NCI-H446 (cell line): ENCODE measurements at regions not wholly inside any gene's neighbourhood (a gene's known extent, or its start where the extent isn't known, plus 50 kb on each side); places are given as distances from the start of the nearest gene placed in this dataset.

Experiments used
- DNase-seq, 2 experiments: peaks; one replicate each; lab custom pipeline; 2025; lab: John Stamatoyannopoulos, UW

DNA sequence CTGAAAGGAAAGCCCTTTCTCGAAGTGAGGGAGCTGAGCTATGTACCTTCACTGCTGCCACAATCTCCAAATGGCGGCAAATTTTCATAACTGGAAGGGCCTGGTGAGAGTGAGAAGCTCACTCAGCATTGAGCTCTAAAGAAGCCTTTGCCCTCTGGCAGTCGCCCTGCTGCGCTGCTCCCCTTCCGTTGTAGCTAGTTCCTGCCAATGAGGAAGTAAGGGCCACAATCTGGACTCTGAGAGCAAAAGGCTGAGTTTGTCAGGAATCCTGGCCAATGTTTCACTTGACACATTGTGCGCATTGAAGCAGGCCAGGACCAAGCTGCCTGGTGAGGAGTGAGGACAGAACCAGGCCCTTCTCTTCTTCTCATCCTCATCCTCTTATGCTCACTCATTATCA is 579.5 kb downstream of the PDCD6IP start:
- DNase-seq, result no peak

DNA sequence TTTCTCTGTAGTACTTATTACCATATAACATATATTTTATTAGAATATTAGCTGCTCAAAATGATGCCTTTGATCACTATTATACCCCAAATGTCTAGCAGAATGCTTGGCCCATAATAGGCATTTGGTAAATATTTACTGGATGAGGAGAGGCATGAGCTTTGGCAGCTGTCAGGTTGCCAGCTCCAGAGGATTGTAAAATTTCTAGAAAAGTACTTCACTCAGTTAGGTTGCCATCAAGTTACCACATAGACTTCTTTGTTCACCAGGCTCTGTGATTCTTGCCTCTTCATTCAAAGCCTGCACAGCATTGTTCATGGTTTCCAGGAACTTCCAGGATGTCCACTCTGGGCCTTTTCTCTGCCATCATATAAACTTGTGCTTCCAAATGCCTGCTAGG is 582.8 kb downstream of the PDCD6IP start:
- no peak for DNase-seq

DNA sequence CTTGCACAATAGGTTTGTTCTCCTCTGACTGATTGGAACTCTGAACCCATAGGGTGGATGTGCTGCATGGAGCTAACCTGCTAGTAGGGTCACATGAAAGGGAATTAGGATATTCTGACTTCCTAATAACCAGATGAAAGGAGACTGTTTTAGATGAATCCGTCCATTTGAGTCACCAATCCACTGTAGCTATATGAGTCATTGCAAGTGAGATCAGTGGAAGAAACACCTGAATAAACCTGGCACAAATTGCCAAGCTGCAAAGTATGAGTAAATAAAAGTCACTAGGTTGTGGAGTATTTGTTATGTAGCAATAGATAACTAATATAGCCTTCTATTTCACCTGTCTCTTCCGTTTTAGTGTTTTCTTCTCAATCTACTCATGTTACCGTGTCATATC is 584.4 kb downstream of the PDCD6IP start:
- no peak for DNase-seq

DNA sequence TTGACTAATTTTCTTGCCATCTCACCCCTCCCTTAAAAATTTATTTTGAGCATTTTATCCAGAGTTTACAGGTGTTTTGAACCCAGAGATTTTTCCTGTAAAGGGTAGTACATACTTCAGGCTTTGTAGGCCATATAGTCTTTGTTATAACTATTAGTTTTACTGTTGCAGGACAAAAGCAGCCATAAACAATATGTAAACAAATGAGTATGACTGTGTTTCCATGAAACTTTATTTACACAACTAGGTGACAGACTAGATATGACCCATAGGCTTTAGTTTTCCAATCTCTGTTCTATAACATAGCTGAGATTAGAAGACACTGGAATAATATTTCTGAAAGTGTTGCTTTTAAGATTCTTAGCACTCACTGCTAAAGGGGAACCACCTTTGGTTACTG is 587.9 kb downstream of the PDCD6IP start:
- no peak for DNase-seq

DNA sequence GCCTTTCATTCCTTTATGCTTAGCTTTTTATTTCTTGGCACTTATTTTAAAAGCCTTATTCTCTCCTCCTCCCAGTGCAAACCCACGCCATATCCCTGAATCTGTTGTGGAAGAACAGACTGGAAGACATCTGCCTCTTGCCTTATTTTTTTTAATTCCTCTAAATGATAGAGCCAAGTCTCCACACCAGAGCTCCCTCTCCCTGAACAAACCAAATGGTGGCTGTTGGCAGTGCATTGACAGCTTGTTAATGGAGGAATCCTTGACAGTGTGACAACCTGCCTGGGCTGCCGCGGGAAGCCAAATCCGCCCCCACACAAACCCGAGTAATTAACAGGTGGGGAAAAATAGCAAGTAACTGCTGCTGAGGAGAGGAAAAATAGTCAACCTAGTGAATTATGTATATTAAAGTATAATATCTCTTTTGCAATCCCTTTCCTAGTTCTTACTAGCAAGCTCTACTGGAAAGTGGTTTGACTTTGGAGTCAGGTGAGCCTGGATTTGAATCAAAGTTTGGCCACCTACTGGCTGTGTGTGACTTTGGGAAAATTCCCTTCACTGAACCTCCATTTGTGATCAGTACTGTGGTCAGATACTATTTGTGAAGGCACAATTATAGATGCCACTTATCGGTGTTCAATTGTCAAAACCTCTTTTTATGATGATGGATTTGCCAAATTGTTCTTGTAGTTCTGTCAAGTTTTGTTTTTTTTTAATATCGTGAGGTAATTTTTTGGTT is 589.6 kb downstream of the PDCD6IP start:
- DNase-seq, result peak in 1 of 2 experiments; percentile 76

DNA sequence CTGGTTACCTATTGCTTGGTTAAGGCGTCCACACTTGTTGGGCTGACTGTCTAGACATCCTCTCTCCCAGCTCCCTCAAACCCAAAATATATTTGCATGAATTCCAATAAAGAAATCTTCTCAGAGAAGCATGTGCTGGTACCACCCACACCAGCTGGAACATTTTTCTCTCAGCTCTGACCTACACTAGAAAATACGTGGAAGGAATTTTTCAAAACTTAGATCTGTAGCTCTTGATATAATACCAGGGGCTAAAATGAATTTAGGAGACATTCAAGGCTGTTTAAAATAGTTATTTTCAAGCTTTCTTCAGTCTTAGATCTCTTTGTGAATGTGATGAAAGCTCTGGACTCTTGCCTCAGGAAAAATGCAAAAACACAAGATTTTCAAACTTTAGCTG is 590.4 kb downstream of the PDCD6IP start:
- no peak for DNase-seq

DNA sequence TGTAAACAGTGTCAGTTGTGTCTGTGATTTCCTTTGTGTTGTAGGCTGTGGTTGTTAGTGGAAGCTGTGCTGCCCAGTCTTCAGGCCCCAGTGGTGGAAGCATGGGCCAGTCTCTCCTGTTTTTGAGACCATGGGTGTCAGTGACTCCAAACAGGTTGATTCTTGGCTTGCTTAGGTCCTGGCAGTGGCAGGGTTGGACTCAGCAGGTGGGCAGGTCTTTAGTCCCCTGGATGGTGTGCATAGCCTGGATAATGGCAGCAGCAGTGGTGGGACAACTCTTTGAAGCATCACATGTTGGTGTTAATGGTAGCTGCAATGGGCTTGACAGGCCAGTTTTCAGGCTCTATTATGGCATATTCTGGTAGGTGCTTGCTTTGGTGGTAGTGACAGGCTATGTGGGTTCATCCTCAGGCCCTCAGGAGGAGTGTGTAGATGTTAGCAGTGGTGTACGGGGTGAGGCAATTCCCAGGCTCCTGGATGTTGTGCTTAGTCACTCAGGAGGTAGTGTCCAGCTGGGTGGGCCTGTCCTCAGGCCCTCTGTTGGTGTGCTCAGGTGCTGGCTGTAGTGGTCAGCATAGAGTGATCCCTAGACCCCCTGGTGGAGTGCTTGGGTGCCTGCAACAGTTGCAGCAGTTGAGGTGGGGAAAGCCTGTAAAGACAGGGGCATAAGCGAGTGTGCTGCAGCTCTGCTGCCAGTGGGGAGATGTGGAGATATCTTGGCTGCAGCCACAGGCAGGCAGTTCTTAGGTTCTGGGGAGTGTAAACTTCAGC is 596.7 kb downstream of the PDCD6IP start:
- DNase-seq, result no peak

DNA sequence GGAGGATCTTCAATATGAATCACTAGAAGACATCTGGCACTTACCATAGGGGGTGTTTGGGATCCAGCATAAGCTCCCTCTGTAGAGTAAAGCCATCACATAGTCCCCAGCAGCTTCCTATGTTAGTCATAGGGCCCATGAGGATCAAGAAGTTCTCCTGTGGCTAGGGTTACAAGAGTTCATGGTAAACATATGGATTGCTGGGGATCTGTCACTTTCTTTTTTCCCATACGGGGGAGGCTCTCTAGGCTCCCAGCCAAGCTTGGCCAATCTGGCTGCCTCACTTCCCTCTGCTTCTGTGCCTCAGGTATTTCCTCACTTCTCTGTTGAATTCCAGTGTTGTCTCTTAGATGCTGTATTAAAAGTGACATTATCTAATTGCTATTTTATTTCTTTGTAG is 597.9 kb downstream of the PDCD6IP start:
- DNase-seq, result peak in 1 of 2 experiments; percentile 58

DNA sequence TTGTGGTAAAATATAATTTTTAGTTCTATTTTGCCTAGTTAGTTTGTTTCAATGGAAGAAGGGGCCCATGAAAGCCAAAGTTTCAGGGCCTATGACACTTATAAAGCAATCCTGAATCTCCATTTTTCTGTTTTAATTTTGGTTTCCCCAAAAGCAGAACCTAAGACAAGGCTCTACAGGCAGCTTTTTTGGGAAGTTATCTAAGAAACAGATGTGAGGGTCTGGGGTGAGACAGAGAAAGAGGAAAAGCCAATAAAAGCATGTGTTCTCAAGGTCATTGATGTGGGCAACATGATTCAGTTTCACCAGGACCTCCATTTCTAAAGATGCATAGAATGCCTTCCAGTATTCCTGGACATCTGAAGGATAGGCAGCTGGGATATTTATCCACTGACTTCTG is 598.5 kb downstream of the PDCD6IP start:
- no peak for DNase-seq

DNA sequence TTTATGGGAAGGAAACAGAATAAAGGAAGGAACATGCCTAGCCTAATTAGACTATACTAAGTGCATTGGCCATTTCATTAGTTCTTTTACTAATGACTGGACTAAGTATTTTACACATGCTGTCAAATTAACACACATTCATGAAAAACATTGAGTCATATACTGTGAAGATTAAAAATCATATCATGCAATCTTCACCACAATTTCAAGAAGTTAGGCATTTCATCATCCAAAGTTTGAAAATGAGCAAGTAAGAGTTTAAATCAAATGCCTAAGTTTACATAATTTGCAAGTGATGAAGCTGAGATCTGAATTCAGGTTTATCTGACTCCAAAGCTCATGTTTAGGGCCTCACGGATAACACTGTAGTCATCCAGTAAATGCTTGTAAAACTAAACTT is 601.0 kb downstream of the PDCD6IP start:
- DNase-seq, result no peak

DNA sequence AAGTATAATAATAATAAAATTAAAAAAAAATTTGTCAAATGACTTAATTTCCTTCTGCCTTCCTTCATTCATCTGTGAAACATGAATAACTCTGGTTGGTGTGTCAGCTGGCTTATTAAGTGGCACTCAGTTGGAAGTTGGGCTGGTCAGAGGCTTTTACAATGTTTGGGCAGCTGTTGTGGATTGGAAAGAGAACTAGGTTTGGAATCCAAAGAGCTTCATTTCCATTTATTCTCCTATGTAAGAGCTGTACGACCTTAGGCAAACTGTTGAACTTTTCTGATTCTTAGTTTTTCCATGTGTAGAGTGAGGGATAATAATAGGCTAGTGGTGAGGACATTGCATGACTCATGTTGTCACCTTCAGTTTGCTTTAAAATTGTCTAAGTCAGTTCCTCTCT is 606.7 kb downstream of the PDCD6IP start:
- DNase-seq, result no peak

DNA sequence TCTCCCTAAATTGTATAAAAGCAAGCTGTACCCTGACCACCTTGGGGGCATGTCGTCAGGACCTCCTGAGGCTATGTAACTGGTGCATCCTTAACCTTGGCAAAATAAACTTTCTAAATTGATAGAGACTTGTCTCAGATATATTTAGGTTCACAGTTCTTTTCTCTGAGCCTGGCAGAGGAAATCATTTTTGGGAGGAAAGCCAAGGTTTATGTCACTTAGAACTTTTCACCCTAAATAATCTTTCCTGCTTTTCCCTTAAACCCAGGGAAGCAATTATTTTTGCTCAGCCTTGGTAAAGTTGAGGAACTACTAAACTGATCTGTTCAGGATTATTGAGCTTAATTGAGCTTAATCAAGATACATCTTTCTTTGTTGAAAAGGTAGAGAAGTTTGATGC is 608.9 kb downstream of the PDCD6IP start:
- DNase-seq, result no peak

DNA sequence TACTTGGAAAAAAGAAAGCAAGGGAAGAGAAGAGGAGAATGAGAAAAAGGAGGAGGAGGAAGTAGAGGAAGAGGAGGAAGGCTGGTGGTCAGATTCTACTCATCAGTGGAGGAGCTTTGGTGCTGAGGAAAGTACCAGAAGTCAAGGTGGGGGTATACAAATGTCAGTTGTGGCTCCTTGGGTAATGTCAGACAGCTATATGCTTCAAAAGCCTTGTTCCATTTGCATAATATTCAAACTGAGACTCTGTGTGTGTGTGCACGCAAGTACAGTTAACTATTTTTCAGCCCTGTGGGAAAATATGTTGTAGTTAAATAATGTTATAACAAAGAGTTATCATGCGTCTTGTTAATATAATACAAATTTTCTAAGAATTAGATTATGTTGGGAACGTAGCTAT is 609.7 kb downstream of the PDCD6IP start:
- no peak for DNase-seq

DNA sequence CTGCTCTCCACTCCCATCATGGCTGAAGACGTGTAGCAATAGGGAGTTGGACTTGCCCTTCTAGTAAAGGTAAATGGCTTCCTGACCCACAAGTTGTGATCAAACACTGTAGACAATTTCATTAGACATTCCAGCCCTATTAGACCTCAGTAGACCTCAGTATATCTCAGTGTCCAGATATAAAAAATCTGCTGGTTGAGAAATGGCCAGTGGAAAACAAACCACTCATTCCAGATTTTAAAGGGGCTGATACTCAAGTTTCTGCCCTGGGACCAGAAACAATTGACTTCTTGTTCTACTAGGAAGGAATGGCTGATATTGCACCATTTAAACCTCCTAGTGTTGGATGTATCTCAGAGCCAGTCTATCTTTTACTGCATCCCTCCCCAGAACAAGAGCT is 613.2 kb downstream of the PDCD6IP start:
- DNase-seq, result no peak

DNA sequence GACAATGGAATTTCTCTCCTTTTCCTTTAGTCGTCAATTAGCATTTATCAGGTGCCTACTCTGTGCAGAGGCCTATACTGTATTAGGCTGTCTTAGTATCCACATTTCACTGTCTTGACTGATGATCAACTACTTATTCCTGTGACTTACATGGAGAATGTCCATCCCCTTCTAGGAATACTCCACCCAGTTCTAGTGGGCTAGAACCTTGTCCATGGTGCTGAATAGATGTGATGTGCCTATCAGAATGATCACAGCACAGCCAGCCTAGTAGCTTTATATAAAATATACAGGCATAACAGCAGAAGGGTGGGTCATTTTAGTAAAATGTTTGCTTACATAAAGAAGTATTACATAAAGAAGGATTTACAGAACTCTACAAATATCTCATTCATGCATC is 621.4 kb downstream of the PDCD6IP start:
- DNase-seq, result no peak

DNA sequence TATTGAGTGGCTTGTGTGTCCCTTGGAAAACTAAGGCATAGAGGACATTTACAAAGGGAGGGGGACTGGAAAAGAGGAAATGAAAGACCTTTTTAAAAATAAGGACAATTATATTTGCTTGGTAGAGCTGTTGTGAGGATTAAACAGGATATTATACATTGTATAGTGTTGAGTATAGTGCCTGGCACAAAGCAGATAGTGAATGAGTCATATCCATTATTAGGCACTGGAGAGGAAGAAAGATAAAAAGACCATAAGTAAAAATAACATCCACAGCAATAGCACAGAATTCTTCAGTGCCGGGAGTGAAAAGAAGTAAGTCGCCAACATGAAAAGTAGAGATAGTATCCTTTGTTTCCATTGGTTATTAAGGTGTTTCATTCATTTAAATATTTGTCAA is 623.3 kb downstream of the PDCD6IP start:
- no peak for DNase-seq

DNA sequence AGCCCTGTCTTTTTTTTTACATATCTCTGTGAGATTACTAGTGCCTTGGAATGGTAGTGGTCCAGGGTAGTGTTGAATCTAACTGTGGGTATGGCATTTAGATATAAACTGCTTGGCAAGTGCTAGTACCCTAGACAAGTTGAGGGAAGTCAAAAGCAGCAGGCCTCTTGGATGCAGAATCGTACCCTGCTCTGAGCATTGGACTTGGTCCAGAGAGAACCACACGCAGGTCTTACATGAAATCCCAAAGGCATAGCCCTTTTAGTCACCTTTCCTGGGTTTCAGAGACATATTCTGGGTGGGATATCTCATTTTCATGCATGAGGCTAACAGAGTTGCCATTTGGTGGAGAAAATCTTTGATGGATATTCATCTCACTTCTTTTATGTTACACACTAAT is 641.4 kb downstream of the PDCD6IP start:
- no peak for DNase-seq

DNA sequence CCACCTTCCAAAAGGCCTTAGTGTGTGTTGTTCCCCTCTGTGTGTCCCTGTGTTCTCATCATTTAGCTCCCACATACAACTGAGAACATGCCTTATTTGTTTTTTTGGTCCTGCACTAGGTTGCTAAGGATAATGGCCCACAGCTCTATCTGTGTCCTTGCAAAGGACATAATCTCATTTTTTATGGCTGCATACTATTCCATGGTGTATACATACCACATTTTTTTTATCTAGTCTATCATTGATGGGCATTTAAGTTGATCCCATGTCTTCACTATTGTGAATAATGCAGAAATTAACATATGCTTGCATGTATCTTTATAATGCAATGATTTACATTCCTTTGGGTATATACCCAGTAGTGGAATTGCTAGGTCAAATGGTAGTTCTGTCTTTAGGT is 645.7 kb downstream of the PDCD6IP start:
- no peak for DNase-seq

DNA sequence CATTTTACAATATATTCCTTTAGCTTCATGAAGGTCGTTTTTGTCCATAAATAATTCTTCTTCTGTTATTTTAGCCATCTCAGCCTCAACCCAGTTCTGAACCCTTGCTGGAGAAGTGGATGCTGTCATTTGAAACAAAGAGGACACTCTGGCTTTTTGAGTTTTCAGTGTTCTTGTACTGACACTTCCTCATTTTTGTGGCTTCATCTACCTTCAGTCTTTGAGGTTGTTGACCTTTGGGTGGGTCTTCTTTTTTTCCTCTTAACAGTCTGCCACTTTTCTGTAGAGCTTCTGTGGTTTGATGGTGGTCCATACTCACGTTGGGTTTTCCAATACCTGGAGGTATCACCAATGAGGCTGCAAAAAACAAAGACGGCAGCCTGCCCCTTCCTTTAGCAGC is 650.9 kb downstream of the PDCD6IP start:
- no peak for DNase-seq

DNA sequence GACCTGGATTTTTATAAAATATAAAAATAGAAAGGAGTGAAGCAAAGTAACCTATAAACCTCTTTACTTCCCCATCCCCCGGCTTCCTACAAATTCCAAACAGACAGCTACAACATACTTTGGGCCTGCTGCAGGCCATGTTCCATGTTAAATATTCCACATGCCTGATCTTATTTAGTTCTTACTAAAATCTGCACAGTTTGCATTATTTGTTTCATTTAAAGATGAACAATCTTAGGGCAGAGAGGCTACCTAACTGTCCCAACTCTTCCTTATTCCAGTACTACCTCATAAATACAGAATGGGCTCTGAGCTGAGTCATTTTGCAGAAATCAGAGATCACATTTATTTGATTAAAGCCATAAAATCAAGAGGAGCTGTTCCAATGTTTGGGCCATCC is 665.0 kb downstream of the PDCD6IP start:
- DNase-seq, result no peak

DNA sequence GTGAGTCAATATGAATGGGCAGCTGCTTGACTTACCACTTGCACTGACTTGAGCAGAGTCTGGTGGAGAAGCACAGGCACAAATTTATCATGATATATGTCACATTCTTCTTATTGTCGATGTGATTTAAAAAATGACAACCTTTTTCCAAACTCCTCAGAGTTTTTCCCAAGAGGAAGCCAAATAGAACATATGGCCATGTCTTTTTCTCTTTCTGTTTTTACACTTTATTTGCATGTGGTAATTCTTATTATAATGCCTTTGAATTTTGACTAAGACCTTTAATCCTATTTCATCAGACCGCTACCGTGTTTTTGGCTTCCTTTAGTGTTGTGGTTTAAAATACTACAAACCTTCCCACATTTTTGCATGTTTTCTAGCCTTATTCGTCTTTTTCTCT is 666.2 kb downstream of the PDCD6IP start:
- no peak for DNase-seq

DNA sequence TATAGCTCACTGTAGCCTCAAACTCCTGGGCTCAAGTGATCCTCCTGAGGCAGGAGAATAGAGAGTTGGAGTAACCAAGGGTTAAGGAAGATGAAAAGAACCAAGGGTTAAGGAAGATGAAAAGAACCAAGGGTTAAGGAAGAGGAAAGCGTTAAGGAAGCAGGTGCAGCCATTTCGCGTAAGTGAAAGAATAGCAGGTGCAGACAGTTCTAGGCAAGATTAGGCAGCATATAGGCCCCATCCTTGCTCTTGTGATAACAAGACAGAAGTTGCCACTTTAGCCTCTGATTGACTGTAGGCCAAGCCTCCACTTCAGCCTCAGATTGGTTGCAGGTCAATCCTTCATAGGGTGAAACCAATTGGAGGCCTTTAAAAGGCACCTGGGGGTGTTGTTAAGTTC is 677.4 kb downstream of the PDCD6IP start:
- no peak for DNase-seq

DNA sequence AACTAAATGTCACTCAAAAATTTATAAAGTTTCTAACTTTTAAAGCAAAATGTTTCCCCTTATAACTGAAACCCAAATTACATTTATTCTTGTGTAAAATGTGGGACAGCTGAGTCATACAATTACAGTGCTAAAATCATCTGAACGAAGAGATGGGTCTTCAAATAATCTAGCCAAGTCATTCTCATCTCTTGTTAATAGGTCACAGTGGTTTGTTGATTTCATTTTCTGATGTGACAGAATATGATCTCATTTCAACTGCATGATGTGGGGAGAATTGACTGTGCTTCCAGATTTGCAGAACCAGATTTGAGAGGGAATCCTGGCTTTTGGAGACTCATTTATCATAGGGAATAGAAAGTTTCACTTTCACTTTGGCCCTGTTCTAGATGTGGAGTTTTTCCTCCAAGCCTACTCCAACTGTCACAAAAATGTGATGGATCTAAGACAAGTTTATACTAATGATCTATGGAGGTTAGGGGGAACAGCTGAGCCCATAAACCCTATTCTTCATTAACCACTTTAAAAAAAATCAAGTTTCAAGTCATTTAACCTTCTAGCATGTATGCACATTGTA is 685.0 kb downstream of the PDCD6IP start:
- DNase-seq, result no peak
